ENCODE measurements at regions not wholly inside any gene's neighbourhood (a gene's known extent, or its start where the extent isn't known, plus 50 kb on each side); places are given as distances from the start of the nearest gene placed in this dataset.

DNA sequence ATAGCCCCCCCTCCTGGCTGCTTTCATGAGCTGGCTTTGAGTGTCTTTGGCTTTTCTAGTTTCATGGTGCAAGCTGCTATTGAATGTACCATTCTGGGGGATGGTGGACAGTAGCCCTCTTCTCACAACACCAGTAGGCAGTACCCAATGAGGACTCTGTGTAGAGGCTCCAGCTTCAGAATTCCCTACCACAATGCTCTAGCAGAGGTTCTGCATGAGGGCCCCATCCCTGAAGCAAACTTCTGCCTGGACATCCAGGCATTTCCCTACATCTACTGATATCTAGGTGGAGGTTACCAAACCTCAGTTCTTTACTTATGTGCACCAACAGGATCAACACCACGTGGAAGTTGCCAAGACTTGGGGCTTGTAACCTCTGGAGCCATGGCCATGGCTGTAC is 1742.9 kb downstream of the SI start:
- Histone ChIP-seq H3K36me3 (ENCODE audit: control insufficient read depth in 1 of 2, insufficient read depth in 2 of 2, low read length in 2 of 2) (no peaks in the 10 kb centered on the region), H3K27me3 (ENCODE audit: insufficient read depth, low read length) (no peaks in the 10 kb centered on the region), H2AFZ (ENCODE audit: low read depth, low read length, poor library complexity, severe bottlenecking) (no peak overlapping the region), H3K4me2 (ENCODE audit: low read length) (no peak overlapping the region), H3K4me1 (ENCODE audit: control insufficient read depth in 1 of 2, insufficient read depth in 2 of 2, low read length in 2 of 2) (no peaks in the 10 kb centered on the region), H3K4me3 (replicated peaks in 1 of 2; ENCODE audit: low read depth in 1 of 2, low read length in 2 of 2) (no peak overlapping the region), H3K27ac (ENCODE audit: low read depth, low read length) (no peak overlapping the region), H3K9ac (ENCODE audit: low read length) (no peak overlapping the region), H3K9me2 (ENCODE audit: insufficient read depth) (no peaks in the 10 kb centered on the region), H3K9me3 (ENCODE audit: control insufficient read depth in 1 of 2, insufficient read depth in 1 of 2, low read depth in 1 of 2, low read length in 2 of 2) (peaks cover 0 to 6% of the 10 kb centered on the region in 2 experiments; a peak in 1 of 4 replicates), H4K20me1 (ENCODE audit: insufficient read depth) (no peaks in the 10 kb centered on the region), H3K79me2 (ENCODE audit: insufficient read depth, low read length) (no peaks in the 10 kb centered on the region)
- DNase-seq (ENCODE audit: low read depth, low spot score) (no peak), ATAC-seq (no peak)
- intact Hi-C loops (cut with micrococcal nuclease), result no loop called here
- TF ChIP-seq EZH2 (IDR thresholded peaks at IDR 0.05), result no peak
- TF ChIP-seq, protein P1, sequence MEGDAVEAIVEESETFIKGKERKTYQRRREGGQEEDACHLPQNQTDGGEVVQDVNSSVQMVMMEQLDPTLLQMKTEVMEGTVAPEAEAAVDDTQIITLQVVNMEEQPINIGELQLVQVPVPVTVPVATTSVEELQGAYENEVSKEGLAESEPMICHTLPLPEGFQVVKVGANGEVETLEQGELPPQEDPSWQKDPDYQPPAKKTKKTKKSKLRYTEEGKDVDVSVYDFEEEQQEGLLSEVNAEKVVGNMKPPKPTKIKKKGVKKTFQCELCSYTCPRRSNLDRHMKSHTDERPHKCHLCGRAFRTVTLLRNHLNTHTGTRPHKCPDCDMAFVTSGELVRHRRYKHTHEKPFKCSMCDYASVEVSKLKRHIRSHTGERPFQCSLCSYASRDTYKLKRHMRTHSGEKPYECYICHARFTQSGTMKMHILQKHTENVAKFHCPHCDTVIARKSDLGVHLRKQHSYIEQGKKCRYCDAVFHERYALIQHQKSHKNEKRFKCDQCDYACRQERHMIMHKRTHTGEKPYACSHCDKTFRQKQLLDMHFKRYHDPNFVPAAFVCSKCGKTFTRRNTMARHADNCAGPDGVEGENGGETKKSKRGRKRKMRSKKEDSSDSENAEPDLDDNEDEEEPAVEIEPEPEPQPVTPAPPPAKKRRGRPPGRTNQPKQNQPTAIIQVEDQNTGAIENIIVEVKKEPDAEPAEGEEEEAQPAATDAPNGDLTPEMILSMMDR (IDR thresholded peaks at IDR 0.05 in 2 of 3, conservative IDR thresholded peaks at IDR 0.05 in 1 of 3; ENCODE audit: borderline replicate concordance in 1 of 3, insufficient read depth in 1 of 3, low read depth in 2 of 3, low read length in 2 of 3), result 0 out of 6 replicates have a peak, but pooled peaks of 1 of the 3 experiments have one; percentile 11
- RAD21 ChIA-PET (ENCODE audit: low non-redundant PET in 1 of 2, low total read pairs in 2 of 2, uncharacterized antibody in 2 of 2, unreplicated experiment in 2 of 2), result no interaction called here
- CTCF ChIA-PET, result no interaction called here
- POLR2A ChIA-PET, result no interaction called here
- BruUV-seq (replicated peaks), result no TSS peak

DNA sequence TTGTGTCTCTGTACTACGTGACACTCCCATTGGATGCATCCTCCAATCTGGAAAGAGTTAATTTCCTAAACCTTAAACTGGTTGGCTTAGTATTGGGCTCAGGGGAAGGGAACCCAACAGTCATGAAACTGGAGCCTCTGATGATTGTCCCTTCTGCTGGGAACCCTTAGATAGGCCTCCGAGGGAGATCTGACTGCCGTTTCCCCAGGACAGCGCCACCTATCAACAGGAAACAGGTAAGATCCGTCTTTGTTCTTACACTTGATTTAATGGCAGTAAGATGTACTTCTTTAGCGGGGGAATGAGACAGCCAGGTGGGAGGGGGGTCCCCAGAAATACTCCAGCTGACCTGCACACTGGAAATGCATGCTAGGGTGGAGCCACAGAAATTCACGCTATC is 1749.6 kb downstream of the SI start:
- peak; percentile 36; the same call in 1 of the 2 replicates for ATAC-seq
- no peaks in the 10 kb centered on the region for H3K27me3 ChIP-seq (ENCODE audit: insufficient read depth, low read length)
- ChIA-PET CTCF (no interaction called here), POLR2A (no interaction called here), RAD21 (ENCODE audit: low non-redundant PET in 1 of 2, low total read pairs in 2 of 2, uncharacterized antibody in 2 of 2, unreplicated experiment in 2 of 2) (no interaction called here)
- H3K79me2 ChIP-seq (ENCODE audit: insufficient read depth, low read length), result no peaks in the 10 kb centered on the region
- no peaks in the 10 kb centered on the region for H3K36me3 ChIP-seq (ENCODE audit: control insufficient read depth in 1 of 2, insufficient read depth in 2 of 2, low read length in 2 of 2)
- no peaks in the 10 kb centered on the region for H3K9me3 ChIP-seq (ENCODE audit: control insufficient read depth in 1 of 2, insufficient read depth in 1 of 2, low read depth in 1 of 2, low read length in 2 of 2)
- no peak overlapping the region for H3K27ac ChIP-seq (ENCODE audit: low read depth, low read length)
- H3K9ac ChIP-seq (ENCODE audit: low read length), result no peak overlapping the region
- intact Hi-C loops (cut with micrococcal nuclease), result no loop called here
- no peaks in the 10 kb centered on the region for H4K20me1 ChIP-seq (ENCODE audit: insufficient read depth)
- TF ChIP-seq, protein P1 (IDR thresholded peaks at IDR 0.05 in 2 of 3, conservative IDR thresholded peaks at IDR 0.05 in 1 of 3; ENCODE audit: borderline replicate concordance in 1 of 3, insufficient read depth in 1 of 3, low read depth in 2 of 3, low read length in 2 of 3), result peak in 1 of 3 experiments; percentile 24; a peak in 1 of 6 replicates
- TF ChIP-seq, protein P2, sequence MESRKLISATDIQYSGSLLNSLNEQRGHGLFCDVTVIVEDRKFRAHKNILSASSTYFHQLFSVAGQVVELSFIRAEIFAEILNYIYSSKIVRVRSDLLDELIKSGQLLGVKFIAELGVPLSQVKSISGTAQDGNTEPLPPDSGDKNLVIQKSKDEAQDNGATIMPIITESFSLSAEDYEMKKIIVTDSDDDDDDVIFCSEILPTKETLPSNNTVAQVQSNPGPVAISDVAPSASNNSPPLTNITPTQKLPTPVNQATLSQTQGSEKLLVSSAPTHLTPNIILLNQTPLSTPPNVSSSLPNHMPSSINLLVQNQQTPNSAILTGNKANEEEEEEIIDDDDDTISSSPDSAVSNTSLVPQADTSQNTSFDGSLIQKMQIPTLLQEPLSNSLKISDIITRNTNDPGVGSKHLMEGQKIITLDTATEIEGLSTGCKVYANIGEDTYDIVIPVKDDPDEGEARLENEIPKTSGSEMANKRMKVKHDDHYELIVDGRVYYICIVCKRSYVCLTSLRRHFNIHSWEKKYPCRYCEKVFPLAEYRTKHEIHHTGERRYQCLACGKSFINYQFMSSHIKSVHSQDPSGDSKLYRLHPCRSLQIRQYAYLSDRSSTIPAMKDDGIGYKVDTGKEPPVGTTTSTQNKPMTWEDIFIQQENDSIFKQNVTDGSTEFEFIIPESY (IDR thresholded peaks at IDR 0.05; ENCODE audit: extremely low read depth, insufficient replicate concordance, low read length), result no peak
- H3K4me1 ChIP-seq (ENCODE audit: control insufficient read depth in 1 of 2, insufficient read depth in 2 of 2, low read length in 2 of 2), result no peaks in the 10 kb centered on the region
- no peak overlapping the region for H3K4me2 ChIP-seq (ENCODE audit: low read length)
- no TSS peak for BruUV-seq (replicated peaks)
- no peak for DNase-seq (ENCODE audit: low read depth, low spot score)
- no peak overlapping the region for H2AFZ ChIP-seq (ENCODE audit: low read depth, low read length, poor library complexity, severe bottlenecking)
- H3K4me3 ChIP-seq (replicated peaks in 1 of 2; ENCODE audit: low read depth in 1 of 2, low read length in 2 of 2), result no peak overlapping the region
- no peaks in the 10 kb centered on the region for H3K9me2 ChIP-seq (ENCODE audit: insufficient read depth)

All from HCT116 (cell line).